ENCODE measurements at regions not wholly inside any gene's neighbourhood (a gene's known extent, or its start where the extent isn't known, plus 50 kb on each side); places are given as distances from the start of the nearest gene placed in this dataset.
"Not testable (repeated sequence)": the region's sequence is repeated elsewhere in the genome, so short reads cannot be mapped to it uniquely, and the experiment has no call there.

DNA sequence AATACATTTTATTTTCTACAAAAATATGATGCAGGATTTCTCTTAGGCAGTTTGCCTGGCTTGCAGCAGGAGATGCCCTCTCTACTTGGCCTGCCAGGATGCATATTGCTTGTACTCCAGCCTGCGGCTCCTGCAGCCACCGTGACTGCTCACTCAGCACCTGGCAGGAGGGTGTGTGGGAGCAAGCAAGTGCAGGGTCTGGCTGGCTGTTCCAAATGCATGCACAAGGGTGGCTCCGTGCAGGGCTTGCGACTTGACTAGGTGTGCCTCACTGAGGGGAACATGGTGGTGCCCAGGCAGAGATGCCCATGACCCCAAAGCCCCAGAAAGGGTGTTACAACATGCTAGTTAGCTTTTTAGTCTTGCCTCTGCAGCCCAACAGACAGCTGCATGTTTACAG is 1240.2 kb upstream of the ALCAM start:
- DNase-seq (ENCODE audit: low read depth in 2 of 2), result no peak

DNA sequence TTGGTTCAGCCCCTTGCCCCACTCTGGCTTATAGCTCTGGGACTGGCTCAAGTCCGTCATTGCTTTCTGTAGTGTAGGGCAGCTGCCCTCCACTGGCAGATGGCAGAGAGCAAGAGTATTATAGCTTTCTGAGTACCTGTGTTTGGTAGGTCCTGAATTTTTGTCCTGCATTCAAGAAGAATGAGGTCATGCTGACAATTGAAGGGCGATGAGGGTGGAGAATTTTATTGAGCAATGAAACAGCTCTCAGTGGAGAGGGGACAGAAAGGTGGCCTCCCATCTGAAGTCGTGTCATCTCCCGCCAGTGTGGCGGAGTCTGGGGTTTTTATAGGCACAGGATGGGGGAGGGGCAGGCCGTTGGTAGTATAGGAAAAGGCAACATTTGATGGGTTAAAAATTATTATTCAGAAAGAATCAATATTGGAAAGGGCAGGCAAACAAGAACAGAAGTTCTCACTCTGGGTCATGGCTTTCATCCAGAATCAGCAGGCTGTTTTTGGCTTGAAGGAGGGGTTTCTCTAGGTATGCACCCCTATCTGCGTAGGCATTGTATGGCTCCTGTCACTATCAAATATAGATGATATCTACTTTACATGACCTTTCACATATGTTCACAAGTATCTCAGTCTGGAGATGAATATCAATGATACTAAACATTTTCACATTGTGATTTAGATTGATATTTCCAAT is 1239.7 kb upstream of the ALCAM start:
- DNase-seq (ENCODE audit: low read depth in 2 of 2), result no peak

DNA sequence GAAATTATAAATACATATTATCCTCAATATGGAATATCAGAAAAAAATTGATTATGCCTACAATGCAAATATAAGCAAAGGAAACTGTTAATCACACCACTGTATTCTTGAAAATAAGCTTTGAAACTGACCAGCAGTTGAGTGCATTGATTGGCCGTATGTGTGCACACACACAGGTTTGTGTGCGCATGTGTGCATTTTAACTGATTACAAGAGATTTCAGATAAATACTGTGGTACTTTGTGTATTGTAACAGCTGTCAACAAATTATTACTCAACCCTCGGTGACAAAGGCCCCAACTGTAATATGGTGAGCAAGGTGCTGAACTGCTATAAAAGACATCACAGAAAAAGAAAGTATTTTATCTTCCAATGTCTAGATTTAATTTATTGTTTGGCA is 1238.9 kb upstream of the ALCAM start:
- no peak for DNase-seq (ENCODE audit: low read depth in 2 of 2)

DNA sequence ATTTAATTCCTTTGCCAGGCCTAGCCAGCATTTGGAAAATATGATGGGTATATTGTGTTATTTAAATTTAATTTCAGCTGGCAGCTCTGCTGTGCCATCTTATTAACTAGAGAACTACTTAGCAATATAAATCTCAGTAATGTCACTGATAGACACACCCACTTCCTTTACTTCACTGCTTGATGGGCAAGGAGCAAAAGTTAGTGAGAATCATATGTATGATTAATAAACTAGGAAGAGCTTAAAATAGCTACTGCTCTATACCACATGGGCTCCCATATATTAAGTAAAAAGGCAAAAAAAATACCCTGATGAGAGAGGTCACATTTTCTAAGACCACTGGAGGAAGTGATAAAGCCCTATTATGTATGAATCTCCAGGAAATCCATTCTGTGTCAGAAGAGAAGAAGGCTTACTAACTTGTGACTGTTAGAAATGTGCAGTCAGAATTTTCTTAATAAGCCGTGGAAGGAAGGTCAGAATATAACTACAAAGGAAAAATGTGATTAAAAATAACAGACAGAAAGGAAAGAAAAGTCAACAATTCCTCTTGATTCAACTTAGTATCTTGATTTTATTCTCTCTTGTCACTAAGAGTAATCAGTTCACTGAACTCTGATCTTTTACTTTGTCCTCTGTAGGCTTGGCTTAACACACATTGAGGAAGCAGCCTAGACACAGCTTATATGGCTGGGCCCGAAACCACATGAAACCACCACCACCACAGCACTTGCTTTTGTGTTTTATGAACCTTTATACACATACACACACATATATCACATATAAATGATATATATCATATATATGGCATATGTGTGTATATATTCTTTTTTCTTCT is 1233.9 kb upstream of the ALCAM start:
- DNase-seq (ENCODE audit: low read depth in 2 of 2), result no peak

DNA sequence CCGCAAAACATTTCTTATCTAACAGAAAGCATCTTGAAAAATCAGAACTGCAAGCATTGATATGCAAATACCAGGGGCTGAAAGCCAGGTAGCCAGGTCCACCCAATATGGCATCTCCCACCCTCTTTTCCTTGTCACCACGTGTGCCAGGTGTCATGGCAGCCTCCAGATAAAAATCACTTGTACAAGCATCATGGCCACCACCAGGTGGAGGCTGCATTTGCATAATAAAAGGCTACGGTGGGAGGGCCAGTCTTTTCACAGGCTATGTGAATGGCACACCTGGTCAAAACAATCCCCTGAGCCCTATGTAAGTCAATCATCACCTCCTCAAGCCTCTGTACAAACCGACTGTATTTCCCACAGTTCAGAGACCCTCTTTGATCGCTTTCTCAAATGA is 1233.1 kb upstream of the ALCAM start:
- no peak for DNase-seq (ENCODE audit: low read depth in 2 of 2)

DNA sequence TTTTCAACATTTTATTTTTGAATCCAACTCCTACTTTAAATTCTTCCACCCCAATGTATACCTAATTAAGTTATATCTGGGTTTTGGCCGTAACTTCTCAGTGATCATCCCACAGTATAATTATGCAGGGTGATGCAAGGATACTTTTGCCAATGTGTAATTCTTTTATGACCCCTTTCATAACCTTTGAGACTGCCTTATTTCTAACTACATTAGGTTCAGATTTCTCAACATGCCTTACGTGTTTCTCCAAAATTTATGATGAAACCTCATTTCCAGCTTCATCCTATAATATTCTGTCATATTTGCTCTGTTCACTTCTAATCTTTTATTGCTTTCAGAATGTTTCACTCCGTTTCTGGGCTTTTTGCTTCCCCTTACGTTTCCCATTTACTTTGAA is 1229.6 kb upstream of the ALCAM start:
- DNase-seq (ENCODE audit: low read depth in 2 of 2), result no peak

DNA sequence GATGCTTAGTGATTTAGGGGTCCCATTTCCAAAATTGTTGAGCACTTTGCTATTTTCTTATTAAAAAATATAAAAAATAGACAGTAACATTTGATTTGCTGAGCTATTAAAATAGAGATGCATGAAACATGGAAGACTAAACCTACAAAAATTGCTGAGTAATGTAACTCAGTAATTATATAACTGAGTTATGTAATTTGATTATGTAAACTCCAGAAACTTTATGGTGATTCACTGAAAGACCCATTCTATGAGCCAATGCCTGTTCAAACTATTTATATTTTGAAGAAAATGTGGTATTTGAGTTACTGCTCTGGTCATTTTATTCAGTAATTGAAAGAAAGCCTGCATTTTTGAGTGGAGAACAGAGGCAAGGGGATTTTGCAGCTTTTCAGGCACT is 1221.5 kb upstream of the ALCAM start:
- DNase-seq (ENCODE audit: low read depth in 2 of 2), result no peak

DNA sequence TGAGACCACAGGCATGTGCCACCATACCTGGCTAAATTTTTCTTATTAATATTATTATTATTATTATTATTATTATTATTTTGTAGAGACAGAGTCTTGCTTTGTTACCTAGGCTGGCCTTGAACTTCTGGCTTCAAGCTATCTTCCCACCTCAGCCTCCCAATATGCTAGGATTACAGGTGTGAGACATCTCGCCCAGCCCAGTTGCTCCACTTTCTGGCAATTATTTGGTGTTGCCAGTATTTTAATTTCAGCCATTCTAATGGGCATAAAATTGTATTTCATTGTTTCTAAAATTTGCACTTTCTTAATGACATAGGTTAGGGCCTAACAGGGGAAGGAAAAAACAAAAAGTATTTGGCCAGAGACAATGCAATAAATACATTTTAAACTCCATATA is 1217.6 kb upstream of the ALCAM start:
- no peak for DNase-seq (ENCODE audit: low read depth in 2 of 2)

DNA sequence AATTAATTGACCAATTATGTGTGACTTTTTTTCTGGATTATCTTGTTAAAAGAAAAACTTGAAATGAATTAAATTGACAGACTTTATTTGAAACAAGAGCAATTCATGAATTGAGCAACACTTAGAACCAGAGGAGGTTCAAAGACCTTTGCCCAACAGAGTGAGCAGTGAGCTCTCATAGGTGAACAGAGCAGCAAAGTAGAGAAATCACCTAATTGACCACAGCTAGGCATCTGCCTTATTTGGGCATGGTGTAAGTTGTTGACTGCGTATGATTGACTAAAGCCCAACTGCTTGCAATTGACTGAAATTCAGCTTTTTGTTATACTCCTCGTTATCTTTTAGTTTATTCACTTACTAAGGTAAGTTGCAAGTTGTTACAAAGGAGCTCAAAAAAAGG is 1216.0 kb upstream of the ALCAM start:
- DNase-seq (ENCODE audit: low read depth in 2 of 2), result no peak

DNA sequence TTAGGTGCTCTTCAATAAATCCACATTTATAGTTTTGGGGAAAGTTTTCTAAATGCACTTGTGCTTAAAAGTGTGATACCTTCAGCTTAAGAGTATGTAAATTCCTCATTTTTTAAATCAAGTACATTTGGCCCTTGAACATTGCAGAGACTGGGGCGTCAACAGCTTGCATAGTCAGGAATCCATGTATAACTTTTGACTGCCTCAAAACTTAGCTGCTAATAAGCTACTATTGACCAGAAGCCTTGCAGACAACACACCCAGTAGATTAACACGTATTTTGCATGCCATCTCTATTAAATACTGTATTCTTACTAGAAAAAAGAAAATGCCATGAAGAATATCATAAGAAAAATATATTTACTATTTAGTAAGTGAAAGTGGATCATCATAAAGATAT is 1211.8 kb upstream of the ALCAM start:
- DNase-seq (ENCODE audit: low read depth in 2 of 2), result no peak

DNA sequence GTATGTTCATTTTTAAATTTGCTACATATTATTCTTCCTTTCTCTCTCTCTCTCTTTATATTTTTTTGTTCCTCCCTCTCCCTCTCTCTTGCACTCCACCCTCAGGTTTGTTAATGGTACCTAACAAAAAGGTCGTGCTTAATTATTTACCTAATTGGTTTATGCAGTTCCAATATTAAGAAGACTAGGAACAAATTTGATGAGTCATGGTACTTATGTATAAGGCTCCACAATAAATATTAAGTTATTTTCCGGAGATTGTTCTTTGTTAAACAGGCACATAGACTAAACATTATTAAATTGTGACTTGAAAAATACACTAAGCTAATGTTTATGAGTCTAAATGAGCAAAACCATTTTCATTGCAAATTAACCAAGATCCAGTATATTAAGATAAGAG is 1200.8 kb upstream of the ALCAM start:
- no peak for DNase-seq (ENCODE audit: low read depth in 2 of 2)

DNA sequence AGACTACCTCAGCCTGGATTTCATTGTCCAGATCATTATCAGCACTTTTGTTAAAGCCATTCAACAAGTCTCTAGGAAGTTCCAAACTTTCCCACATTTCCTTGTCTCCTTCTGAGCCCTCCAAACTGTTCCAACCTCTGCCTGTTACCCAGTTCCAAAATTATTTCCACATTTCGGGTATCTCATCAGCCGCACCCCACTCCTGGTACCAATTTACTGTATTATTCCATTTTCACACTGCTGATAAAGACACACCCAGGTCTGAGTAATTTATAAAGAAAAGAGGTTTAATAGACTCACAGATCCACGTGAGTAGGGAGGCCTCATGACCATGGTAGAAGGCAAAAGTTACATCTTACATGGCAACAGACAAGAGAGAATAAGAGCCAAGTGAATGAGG is 1198.3 kb upstream of the ALCAM start:
- no peak for DNase-seq (ENCODE audit: low read depth in 2 of 2)

DNA sequence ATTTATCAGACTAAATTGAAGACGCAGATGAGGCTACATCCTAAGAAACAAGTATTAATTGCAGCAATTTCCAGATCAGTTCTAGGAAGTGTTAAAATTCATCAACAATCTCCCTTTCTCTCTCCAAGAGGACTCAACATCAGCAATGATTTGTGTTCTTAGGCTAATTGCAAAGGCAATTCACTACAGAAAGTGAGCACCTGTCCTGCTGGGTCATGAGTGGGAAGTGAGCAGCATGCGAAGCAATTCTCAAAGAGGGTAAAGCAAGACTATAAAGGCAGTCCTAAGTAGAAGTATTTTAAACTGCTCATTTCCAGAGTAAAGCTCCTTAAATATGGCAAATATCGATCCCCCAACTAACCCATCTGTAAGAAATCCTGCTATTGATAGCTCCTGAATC is 1191.0 kb upstream of the ALCAM start:
- no peak for DNase-seq (ENCODE audit: low read depth in 2 of 2)

DNA sequence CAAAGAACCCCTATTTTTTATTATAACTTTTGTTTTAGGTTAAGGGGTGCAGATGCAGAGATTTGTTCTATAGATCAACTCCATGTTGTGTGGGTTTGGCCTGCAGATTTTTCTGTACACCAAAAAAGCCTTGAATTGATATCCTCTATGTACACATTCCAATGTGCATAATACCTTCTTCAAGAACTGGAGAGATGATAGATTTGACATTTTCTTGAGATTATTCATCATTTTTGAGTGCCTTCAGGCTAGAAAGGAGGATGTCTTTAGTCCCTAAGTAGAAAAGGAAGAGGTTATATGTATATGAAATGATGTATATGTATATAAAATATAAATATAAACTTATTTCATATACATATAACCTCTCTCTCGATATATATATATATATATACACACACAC is 1190.0 kb upstream of the ALCAM start:
- no peak for DNase-seq (ENCODE audit: low read depth in 2 of 2)

DNA sequence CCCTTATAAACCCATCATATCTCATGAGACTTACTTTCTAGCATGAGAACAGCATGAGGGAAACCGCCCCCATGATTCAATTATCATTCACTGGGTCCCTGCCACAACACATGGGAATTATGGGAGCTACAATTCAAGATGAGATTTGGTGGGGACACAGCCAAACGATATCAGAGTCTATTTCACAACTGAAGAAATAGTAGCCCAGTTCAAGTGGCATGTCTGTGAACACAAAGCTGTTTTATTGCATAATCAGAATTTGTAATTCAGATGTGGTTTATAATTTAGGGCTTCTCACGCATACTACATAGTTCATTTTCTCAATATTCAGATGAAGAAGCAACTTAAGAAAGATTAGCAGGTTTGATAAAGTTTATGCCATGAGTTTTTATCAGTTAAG is 1188.0 kb upstream of the ALCAM start:
- DNase-seq (ENCODE audit: low read depth in 2 of 2), result no peak

DNA sequence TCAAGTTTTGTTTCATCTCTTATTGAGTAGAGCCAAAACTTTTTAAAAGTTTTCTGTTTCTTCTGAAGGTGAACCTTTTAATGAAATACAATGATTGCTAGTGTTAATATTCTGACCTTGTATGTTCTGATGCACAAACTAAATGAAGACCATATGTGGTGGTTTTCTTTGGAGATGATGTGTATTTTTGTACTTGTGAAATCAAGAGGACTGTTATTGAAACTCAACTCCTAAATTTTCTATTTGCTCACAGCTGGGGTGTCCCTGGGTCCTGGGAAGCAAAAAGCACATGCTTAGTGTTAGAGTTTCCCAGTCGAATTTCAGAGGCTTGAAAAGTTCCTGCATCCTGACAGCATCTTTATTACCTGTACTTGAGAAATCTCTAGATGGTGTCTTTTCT is 1185.8 kb upstream of the ALCAM start:
- DNase-seq (ENCODE audit: low read depth in 2 of 2), result no peak

DNA sequence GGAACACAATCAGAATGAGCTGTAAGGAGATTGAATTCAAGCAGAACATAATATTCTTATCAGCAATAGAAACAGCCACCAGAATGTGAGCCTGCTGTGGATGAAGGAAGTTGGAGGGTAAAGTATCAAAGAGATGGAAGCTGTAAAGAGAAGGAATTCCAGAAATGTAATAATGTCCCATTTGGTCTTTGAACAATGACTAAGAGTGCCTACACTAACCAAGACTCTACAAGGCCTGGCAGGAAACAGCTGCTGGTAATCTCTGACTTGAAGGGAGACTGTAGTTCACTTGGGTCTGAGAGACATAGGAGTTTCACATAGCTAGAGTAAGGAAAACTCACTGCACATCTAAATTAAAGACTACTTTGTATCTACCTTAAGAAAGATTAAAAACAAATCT is 1176.0 kb upstream of the ALCAM start:
- DNase-seq (ENCODE audit: low read depth in 2 of 2), result no peak

DNA sequence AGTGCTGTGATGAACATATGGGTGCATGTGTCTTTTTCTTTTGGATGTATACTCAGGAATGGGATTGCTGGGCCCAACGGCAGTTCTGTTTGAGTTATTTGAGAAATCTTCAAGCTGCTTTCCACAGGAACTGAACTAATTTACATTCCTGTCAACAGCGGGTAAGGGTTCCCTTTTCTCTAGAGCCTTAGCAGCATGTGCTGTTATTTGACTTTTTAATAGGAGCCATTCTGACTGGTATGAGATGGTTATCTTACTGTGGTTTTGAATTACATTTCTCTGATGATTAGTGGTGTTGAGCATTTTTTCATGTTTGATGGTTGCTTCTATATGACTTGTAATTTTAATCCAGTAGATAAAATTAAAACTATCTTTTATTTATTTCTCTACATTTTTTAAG is 1168.6 kb upstream of the ALCAM start:
- DNase-seq (ENCODE audit: low read depth in 2 of 2), result no peak

DNA sequence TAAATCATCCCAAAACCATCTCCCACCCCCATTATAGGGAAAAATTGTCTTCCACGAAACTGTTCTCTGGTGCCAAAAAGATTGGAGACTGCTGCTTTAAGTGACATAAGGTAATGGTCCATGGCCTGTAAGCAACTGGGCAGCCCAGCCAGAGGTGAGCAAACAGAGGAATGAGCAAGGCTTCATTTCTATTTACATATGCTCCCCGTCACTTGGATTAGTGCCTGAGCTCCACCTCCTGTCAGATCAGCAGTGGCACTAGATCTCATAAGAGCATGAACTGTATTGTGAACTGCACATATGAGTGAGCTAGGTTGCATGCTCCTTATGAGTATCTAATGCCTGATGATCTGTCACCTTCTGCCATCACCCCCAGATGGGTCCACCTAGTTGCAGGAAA is 1159.8 kb upstream of the ALCAM start:
- no peak for DNase-seq (ENCODE audit: low read depth in 2 of 2)

DNA sequence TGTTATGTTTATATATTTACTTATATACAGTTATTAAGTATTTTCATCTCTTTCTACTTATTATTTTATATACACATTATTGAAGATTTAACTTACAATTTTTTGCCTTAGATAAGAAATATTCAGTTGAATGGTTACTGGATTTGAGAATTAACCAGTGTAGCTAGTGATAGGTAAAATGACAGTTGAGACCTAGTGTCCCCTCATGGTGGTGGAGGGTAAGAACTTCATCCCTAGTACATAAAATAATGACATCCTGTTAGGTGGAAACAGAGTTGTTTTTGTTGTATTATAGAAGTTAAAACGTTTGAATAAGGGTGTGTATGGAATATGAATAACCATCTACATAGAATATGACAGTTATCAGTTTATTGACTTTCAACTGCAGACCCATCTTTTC is 1152.4 kb upstream of the ALCAM start:
- DNase-seq (ENCODE audit: low read depth in 2 of 2), result no peak

DNA sequence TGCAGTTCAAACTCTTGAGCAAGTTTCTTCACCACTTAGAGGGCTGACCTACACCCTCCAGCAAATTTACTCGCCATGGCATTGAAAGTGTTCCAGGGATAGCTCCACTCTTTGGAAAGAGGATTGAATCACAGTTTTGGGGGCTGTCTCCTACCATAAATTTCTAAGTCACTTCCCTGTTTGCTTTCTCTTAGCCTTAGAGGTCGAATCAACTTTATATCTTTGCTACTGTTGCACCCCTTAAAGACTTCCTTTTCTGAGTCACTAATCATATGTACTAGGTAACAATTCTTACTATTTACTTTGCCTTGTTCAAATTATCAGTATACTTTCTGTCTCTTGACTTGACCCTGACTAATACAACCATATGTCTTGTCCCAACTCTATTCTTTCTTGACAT is 1151.8 kb upstream of the ALCAM start:
- DNase-seq (ENCODE audit: low read depth in 2 of 2), result no peak

DNA sequence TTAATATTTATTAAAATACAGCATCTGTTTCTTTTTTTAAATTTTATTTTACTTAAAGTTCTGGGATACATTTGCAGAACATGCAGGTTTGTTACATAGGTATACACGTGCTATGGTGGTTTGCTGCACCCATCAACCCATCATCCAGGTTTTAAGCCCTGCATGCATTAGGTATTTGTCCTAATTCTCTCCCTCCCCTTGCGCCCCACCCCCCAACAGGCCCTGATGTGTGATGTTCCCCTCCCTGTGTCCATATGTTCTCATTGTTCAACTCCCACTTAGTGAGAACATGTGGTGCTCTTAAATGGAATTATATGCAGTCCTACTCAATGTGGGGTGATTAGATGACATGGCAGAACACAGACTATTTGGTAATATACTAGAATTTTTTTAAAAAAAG is 1147.7 kb upstream of the ALCAM start:
- not testable (repeated sequence) for DNase-seq (ENCODE audit: low read depth in 2 of 2)

DNA sequence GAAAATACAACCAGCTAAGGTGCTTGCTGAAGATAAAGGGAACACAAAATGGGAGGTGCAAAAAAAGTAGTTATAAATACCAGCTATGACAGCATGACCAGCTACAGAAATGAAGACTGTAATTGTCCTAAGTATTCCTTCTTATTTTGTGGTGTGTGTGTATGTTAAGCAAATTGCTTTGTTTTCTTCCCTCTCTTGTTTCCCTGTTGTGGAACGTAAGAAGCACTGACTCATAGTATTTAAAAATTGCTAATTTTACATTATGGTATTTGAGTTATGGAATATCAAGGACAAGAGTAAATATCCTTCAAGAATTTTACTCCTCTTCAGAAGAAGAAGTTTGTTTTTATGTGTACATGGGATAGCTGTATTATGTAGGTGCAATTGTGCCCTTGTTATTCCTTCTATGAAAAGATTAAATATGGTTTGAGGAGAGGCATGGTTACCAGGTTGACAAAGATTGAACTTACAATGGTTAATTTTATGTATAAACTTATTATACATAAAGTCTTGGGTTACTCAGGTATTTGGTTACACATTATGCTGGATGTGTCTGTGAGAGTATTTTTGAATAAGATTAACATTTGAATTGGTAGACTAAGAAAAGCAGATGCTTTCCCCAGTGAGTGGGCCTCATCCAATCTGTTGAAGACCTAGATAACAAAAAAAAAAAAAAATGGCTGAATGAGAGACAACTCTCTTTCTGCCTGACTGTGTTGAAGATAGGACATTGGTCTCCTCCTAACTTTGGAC is 1132.1 kb upstream of the ALCAM start:
- no peak for DNase-seq (ENCODE audit: low read depth in 2 of 2)
